Esophagus muscularis mucosa (tissue), 4 donors: ENCODE measurements at regions not wholly inside any gene's neighbourhood (a gene's known extent, or its start where the extent isn't known, plus 50 kb on each side); places are given as distances from the start of the nearest gene placed in this dataset.

ENCODE experiments used
- DNase-seq: peaks from one replicate; pipeline ENCODE4 v3.0.0-alpha.2; 2017; ENCODE audit errors: extremely low spot score
- H3K27ac ChIP-seq, 4 donors: fragments of 200-600 bp; sonication (generic); replicated peaks in 1 of 4; 1 replicate in 3 of 4; 2 replicates in 1 of 4; pipeline ENCODE4 v1.5.1; 2016 to 2019; ENCODE audit warnings: mild to moderate bottlenecking in 1 of 4
- H3K27me3 ChIP-seq, 4 donors: fragments of 200-600 bp; sonication (generic); one replicate each; pipeline versions ENCODE4 v1.5.1 to v1.6.0; 2016 to 2019
- H3K36me3 ChIP-seq, 4 donors: fragments of 200-600 bp; sonication (generic); one replicate each; pipeline ENCODE4 v1.5.1; 2016 to 2019
- H3K4me1 ChIP-seq, 4 donors: fragments of 200-600 bp; sonication (generic); one replicate each; pipeline ENCODE4 v1.5.1; 2016 to 2019
- H3K4me3 ChIP-seq, 4 donors: fragments of 200-600 bp; sonication (generic); 1 replicate in 2 of 4; 2 replicates in 2 of 4; pipeline ENCODE4 v1.5.1; 2016 to 2019; ENCODE audit warnings: mild to moderate bottlenecking in 4 of 4, moderate library complexity in 1 of 4
- H3K9me3 ChIP-seq, 4 donors: fragments of 200-600 bp; sonication (generic); 1 replicate in 3 of 4; 2 replicates in 1 of 4; pipeline ENCODE4 v1.5.1; 2016 to 2019
- CTCF ChIP-seq, 3 experiments: fragments of 200-600 bp in 2 of 3; fragments of 450-650 bp in 1 of 3; sonication (generic) in 2 of 3; IDR thresholded peaks; one replicate each; pipeline ENCODE4 v1.5.1; 2017 to 2019; ENCODE audit warnings: antibody characterized with exemption in 3 of 3, mild to moderate bottlenecking in 2 of 3, moderate library complexity in 1 of 3
- EP300 ChIP-seq: sonication (generic); formaldehyde crosslinking; IDR thresholded peaks from one replicate; pipeline ENCODE4 v1.6.1; 2017; ENCODE audit warnings: antibody characterized with exemption
- POLR2A ChIP-seq: fragments of 450-650 bp; IDR thresholded peaks from one replicate; pipeline ENCODE4 v1.6.1; 2017; ENCODE audit warnings: antibody characterized with exemption, moderate library complexity, mild to moderate bottlenecking, low read depth
- POLR2AphosphoS5 ChIP-seq, 2 donors: sonication (generic); formaldehyde crosslinking; IDR thresholded peaks; one replicate each; pipeline ENCODE4 v1.6.1; 2017; ENCODE audit warnings: antibody characterized with exemption in 2 of 2
- WGBS: methylation state at CpG from one replicate; pipeline ENCODE4 v1.1.5; 2018; 5-methylcytosine and 5-hydroxymethylcytosine counted together
- intact Hi-C: fragments of 100-400 bp; cut with DNase I; formaldehyde crosslinking; loops from one replicate; pipeline ENCODE4 v1.15.1; 2023

- no peaks in the 10 kb centered on the region for H3K4me1 ChIP-seq
- H3K36me3 ChIP-seq, result no peaks in the 10 kb centered on the region
- TF ChIP-seq POLR2AphosphoS5 (IDR thresholded peaks at IDR 0.05), result no peak
- TF ChIP-seq CTCF (IDR thresholded peaks at IDR 0.05), result no peak
- no peak for TF ChIP-seq POLR2A
- no peak for TF ChIP-seq EP300
- no peak for DNase-seq
- no peak overlapping the region for H3K4me3 ChIP-seq
- WGBS, result 86% methylated on average over 6 of the region's 6 CpGs
- H3K27me3 ChIP-seq, result no peaks in the 10 kb centered on the region
- intact Hi-C loops, result no loop called here
- H3K27ac ChIP-seq, result no peak overlapping the region
- no peaks in the 10 kb centered on the region for H3K9me3 ChIP-seq
Observed at GRCh38 chr5:17147617-17148016, 69.8 kb upstream of the BASP1 start.

GRCh38 chr5:17148481-17148880 is 69.0 kb upstream of the BASP1 start:
- WGBS, result 90% methylated on average over 1 of the region's 1 CpG
- DNase-seq, result no peak
- intact Hi-C loops, result no loop called here

GRCh38 chr5:17149786-17150185 is 67.6 kb upstream of the BASP1 start:
- Histone ChIP-seq H3K27ac (no peak overlapping the region), H3K27me3 (no peaks in the 10 kb centered on the region), H3K4me1 (no peaks in the 10 kb centered on the region), H3K4me3 (no peak overlapping the region), H3K9me3 (no peaks in the 10 kb centered on the region), H3K36me3 (no peaks in the 10 kb centered on the region)
- TF ChIP-seq POLR2A (no peak), EP300 (no peak), CTCF (IDR thresholded peaks at IDR 0.05) (no peak), POLR2AphosphoS5 (IDR thresholded peaks at IDR 0.05) (no peak)
- intact Hi-C loops, result no loop called here
- no peak for DNase-seq

More at GRCh38 chr5:17148481-17148880, 69.0 kb upstream of the BASP1 start:
- H3K27me3 ChIP-seq, result no peaks in the 10 kb centered on the region
- H3K9me3 ChIP-seq, result no peaks in the 10 kb centered on the region
- H3K36me3 ChIP-seq, result no peaks in the 10 kb centered on the region
- no peak overlapping the region for H3K27ac ChIP-seq
- TF ChIP-seq EP300 (no peak), CTCF (IDR thresholded peaks at IDR 0.05) (no peak), POLR2A (no peak), POLR2AphosphoS5 (IDR thresholded peaks at IDR 0.05) (no peak)
- H3K4me1 ChIP-seq, result no peaks in the 10 kb centered on the region
- no peak overlapping the region for H3K4me3 ChIP-seq

GRCh38 chr5:17150531-17150930 is 66.9 kb upstream of the BASP1 start:
- WGBS, result 72% methylated on average over 3 of the region's 3 CpGs

More at GRCh38 chr5:17150531-17150930, 66.9 kb upstream of the BASP1 start:
- Histone ChIP-seq H3K27ac (no peak overlapping the region), H3K27me3 (no peaks in the 10 kb centered on the region), H3K4me1 (no peaks in the 10 kb centered on the region), H3K4me3 (no peak overlapping the region), H3K36me3 (no peaks in the 10 kb centered on the region), H3K9me3 (no peaks in the 10 kb centered on the region)
- intact Hi-C loops, result no loop called here
- TF ChIP-seq POLR2AphosphoS5 (IDR thresholded peaks at IDR 0.05) (no peak), EP300 (no peak), CTCF (IDR thresholded peaks at IDR 0.05) (no peak), POLR2A (no peak)
- no peak for DNase-seq
